ENCODE measurements at regions not wholly inside any gene's neighbourhood (a gene's known extent, or its start where the extent isn't known, plus 50 kb on each side); places are given as distances from the start of the nearest gene placed in this dataset.

DNA sequence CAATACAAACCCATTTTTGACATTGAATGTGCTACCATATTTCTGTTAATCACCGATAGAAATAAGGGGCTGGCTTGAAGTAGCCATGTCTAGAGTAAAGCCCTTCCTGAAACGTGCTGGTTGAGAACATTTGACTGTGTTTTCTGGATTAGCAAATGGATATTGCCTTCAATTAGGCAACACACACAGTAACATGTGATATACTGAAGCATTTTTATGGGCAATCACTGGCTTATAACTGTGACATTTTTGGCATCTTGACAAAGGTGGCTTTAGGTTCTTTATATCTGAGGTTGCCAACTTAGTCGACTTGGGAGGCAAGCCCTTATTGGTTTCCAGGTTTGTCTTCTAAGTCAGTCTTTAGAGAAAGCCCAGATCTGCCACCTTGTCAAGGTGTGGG, 292.9 kb downstream of the BTBD3 start:
- TF ChIP-seq CTCF (IDR thresholded peaks at IDR 0.05; ENCODE audit: extremely low read depth in 1 of 2, insufficient read depth in 1 of 2, low read depth in 1 of 2, low read length in 2 of 2) (no peak), MAX (IDR thresholded peaks at IDR 0.05; ENCODE audit: insufficient read depth, insufficient read length) (no peak), POLR2A (IDR thresholded peaks at IDR 0.05; ENCODE audit: low read depth, low read length) (no peak), EZH2 (IDR thresholded peaks at IDR 0.05; ENCODE audit: borderline replicate concordance, low read depth, low read length, severe bottlenecking) (no peak), JUN (IDR thresholded peaks at IDR 0.05; ENCODE audit: borderline replicate concordance, insufficient read depth, insufficient read length, low read depth) (no peak)
